Neural cell (in vitro differentiated cells): ENCODE measurements at regions not wholly inside any gene's neighbourhood (a gene's known extent, or its start where the extent isn't known, plus 50 kb on each side); places are given as distances from the start of the nearest gene placed in this dataset.

ENCODE experiments used
- EP300 ChIP-seq: fragments of 450-650 bp; conservative IDR thresholded peaks from 2 replicates; pipeline ENCODE4 v1.6.1; 2014; ENCODE audit warnings: antibody characterized with exemption, mild to moderate bottlenecking, moderate library complexity; ENCODE audit not compliant: poor library complexity, severe bottlenecking
- POLR2AphosphoS5 ChIP-seq: IDR thresholded peaks from 2 replicates; pipeline ENCODE4 v1.6.1; 2012
- SMC3 ChIP-seq: fragments of 450-650 bp; conservative IDR thresholded peaks from 2 replicates; pipeline ENCODE4 v1.6.1; 2014; ENCODE audit warnings: antibody characterized with exemption, mild to moderate bottlenecking, moderate library complexity; ENCODE audit not compliant: poor library complexity
- TF ChIP-seq, protein P1 (sequence below): fragments of 450-650 bp; IDR thresholded peaks from 2 replicates; pipeline ENCODE4 v1.5.1; 2014; ENCODE audit warnings: antibody characterized with exemption, mild to moderate bottlenecking, moderate library complexity; ENCODE audit not compliant: poor library complexity, severe bottlenecking

GRCh38 chr9:30382271-30382670, 2002.2 kb upstream of the ACO1 start:
- TF ChIP-seq POLR2AphosphoS5: no peak
- TF ChIP-seq SMC3: no peak
- no peak for TF ChIP-seq EP300
- TF ChIP-seq, protein P1, sequence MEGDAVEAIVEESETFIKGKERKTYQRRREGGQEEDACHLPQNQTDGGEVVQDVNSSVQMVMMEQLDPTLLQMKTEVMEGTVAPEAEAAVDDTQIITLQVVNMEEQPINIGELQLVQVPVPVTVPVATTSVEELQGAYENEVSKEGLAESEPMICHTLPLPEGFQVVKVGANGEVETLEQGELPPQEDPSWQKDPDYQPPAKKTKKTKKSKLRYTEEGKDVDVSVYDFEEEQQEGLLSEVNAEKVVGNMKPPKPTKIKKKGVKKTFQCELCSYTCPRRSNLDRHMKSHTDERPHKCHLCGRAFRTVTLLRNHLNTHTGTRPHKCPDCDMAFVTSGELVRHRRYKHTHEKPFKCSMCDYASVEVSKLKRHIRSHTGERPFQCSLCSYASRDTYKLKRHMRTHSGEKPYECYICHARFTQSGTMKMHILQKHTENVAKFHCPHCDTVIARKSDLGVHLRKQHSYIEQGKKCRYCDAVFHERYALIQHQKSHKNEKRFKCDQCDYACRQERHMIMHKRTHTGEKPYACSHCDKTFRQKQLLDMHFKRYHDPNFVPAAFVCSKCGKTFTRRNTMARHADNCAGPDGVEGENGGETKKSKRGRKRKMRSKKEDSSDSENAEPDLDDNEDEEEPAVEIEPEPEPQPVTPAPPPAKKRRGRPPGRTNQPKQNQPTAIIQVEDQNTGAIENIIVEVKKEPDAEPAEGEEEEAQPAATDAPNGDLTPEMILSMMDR: no peak
